ENCODE measurements at regions not wholly inside any gene's neighbourhood (a gene's known extent, or its start where the extent isn't known, plus 50 kb on each side); places are given as distances from the start of the nearest gene placed in this dataset.

GRCh38 chr11:36818410-36818809, 220.4 kb upstream of the RAG2 start:
- H3K4me3 Mint-ChIP-seq = no peak overlapping the region
- Histone ChIP-seq H3K4me1 (ENCODE audit: insufficient read depth, low read length) (no peaks in the 10 kb centered on the region), H2BK15ac (ENCODE audit: low read depth, low read length) (no peak overlapping the region), H3K9me3 (ENCODE audit: control insufficient read depth, low read depth, low read length) (no peaks in the 10 kb centered on the region), H3K27ac (ENCODE audit: insufficient read length, low read depth, low read length) (no peak overlapping the region), H3K79me1 (ENCODE audit: insufficient read depth, low read depth, low read length, poor library complexity, severe bottlenecking) (no peaks in the 10 kb centered on the region), H2AK5ac (ENCODE audit: insufficient read length, low read length) (no peak overlapping the region), H3K4ac (ENCODE audit: low read depth, low read length) (no peak overlapping the region), H2BK5ac (ENCODE audit: insufficient read length, low read length) (no peak overlapping the region), H3K27me3 (ENCODE audit: insufficient read depth, low read length) (no peaks in the 10 kb centered on the region), H3K79me2 (ENCODE audit: insufficient read depth, low read length) (no peaks in the 10 kb centered on the region), H2BK20ac (ENCODE audit: low read depth, low read length, poor library complexity, severe bottlenecking) (no peak overlapping the region), H4K8ac (replicated peaks; ENCODE audit: insufficient read length, low read depth, low read length) (no peak overlapping the region), H2BK12ac (ENCODE audit: insufficient read length, low read depth, low read length) (no peak overlapping the region), H3K9ac (ENCODE audit: extremely low read depth, insufficient read length, low read length) (no peak overlapping the region), H3K4me2 (ENCODE audit: insufficient read depth, insufficient read length, low read length) (no peak overlapping the region), H4K5ac (ENCODE audit: insufficient read length, low read depth, low read length) (no peak overlapping the region), H4K20me1 (ENCODE audit: control insufficient read depth, insufficient read depth, insufficient read length) (no peaks in the 10 kb centered on the region), H3K18ac (ENCODE audit: insufficient read length, low read depth, low read length) (no peak overlapping the region), H3T11ph (ENCODE audit: low read length) (no peak overlapping the region), H3K56ac (ENCODE audit: insufficient read length, low read depth, low read length) (no peak overlapping the region), H2AFZ (ENCODE audit: low read length) (no peak overlapping the region), H3K14ac (ENCODE audit: insufficient read depth, low read length) (no peak overlapping the region), H4K91ac (ENCODE audit: insufficient read length, low read depth, low read length) (no peak overlapping the region), H2BK120ac (ENCODE audit: low read depth, low read length, poor library complexity, severe bottlenecking) (no peak overlapping the region), H3K23me2 (ENCODE audit: insufficient read length, low read depth, low read length, poor library complexity, severe bottlenecking) (no peaks in the 10 kb centered on the region), H3K23ac (ENCODE audit: insufficient read length, low read depth, low read length) (no peak overlapping the region)
- no peaks in the 10 kb centered on the region for H3K4me1 Mint-ChIP-seq
- no peaks in the 10 kb centered on the region; a peak in 1 of 5 replicates for H3K9me3 Mint-ChIP-seq
- H3K36me3 Mint-ChIP-seq (ENCODE audit: insufficient read depth in 1 of 3, low read depth in 3 of 3) = no peaks in the 10 kb centered on the region
- TF ChIP-seq, protein P1, sequence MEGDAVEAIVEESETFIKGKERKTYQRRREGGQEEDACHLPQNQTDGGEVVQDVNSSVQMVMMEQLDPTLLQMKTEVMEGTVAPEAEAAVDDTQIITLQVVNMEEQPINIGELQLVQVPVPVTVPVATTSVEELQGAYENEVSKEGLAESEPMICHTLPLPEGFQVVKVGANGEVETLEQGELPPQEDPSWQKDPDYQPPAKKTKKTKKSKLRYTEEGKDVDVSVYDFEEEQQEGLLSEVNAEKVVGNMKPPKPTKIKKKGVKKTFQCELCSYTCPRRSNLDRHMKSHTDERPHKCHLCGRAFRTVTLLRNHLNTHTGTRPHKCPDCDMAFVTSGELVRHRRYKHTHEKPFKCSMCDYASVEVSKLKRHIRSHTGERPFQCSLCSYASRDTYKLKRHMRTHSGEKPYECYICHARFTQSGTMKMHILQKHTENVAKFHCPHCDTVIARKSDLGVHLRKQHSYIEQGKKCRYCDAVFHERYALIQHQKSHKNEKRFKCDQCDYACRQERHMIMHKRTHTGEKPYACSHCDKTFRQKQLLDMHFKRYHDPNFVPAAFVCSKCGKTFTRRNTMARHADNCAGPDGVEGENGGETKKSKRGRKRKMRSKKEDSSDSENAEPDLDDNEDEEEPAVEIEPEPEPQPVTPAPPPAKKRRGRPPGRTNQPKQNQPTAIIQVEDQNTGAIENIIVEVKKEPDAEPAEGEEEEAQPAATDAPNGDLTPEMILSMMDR (conservative IDR thresholded peaks at IDR 0.05) = peak; percentile 74
- DNase-seq = peak; percentile 54
- peaks cover 7% of the 10 kb centered on the region; the same call in 1 of the 2 replicates for H3K27me3 Mint-ChIP-seq (ENCODE audit: low read depth)
- H3K27ac Mint-ChIP-seq = no peak overlapping the region
- no CpG with 5 or more reads among the region's 2 CpGs for WGBS (ENCODE audit: extremely low coverage, insufficient read length, low lambda C conversion rate)
